Hematopoietic multipotent progenitor cell treated with erythropoietin and hydrocortisone succinate and interleukin-3 and kit ligand, for 8 days (in vitro differentiated cells): ENCODE measurements at regions not wholly inside any gene's neighbourhood (a gene's known extent, or its start where the extent isn't known, plus 50 kb on each side); places are given as distances from the start of the nearest gene placed in this dataset.
"Not testable (repeated sequence)": the region's sequence is repeated elsewhere in the genome, so short reads cannot be mapped to it uniquely, and the experiment has no call there.

Experiments
- DNase-seq: peaks from one replicate; pipeline ENCODE4 v3.0.0-alpha.2; 2015

- DNase-seq = no peak
These were observed 309.4 kb upstream of the XYLT1 start for GRCh38 chr16:17780181-17780580.

GRCh38 chr16:17777408-17777863 lies 306.7 kb upstream of the XYLT1 start:
- DNase-seq = no peak

- no peak for DNase-seq
These were observed 306.1 kb upstream of the XYLT1 start for GRCh38 chr16:17776888-17777287.

GRCh38 chr16:17776465-17776864 lies 305.7 kb upstream of the XYLT1 start:
- no peak for DNase-seq

DNA sequence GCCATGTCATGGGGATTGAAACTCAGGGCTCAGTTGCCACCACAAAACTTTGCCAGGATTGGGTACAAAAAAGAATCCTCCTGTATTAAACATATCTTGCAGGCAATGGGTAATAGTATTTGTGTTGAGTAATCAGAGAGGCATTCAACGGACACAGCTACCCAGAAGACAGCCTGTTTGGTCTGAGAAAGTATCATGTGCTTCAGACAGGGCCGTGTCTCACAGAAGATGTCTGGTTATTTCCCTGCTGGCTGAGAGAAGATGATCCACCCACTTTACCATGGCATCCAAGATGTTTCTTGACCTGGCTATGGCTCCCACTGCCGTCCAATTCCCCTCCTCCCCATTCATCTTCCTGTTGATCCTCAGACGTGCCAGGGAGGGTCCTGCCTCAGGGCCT lies 304.3 kb upstream of the XYLT1 start:
- DNase-seq = no peak

DNA sequence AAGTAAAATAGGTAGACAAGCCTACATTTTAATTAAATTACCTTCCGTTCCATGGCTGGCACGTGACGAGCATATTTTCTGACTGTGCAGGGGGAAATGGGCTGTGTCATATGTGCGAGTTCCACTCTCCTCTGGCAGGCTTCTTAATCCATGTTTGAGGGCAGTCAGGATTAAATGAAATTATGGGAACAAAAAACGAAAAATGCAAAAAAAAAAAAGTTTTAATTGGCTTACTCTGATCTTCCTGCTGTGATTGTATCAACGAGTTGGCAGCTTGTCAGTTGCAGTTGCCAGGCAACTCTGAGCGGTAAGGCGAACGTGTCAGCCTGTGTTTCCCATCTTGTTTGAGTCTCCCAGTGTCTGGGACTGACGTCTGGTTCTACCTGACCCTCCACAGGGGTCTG lies 302.9 kb upstream of the XYLT1 start:
- no peak for DNase-seq

DNA sequence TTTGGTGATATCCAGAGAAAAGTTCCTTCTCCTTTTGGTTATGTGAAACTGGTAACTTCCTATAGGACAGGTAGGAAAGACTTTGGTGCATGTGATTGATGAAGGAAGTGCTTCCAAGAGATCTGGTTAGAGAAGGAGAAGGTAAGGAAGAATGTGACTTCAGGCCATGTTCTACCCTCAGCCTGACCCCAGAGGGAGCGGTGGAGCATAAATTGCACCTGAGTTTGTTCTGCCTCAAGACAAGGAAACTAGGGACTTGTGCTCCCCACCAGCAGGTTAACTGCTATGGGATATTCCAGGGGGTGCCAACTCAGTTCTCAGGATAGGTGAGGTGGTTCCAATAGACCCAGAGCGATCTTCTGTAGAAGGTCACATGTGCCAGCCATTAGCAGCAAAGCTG lies 299.3 kb upstream of the XYLT1 start:
- no peak for DNase-seq

DNA sequence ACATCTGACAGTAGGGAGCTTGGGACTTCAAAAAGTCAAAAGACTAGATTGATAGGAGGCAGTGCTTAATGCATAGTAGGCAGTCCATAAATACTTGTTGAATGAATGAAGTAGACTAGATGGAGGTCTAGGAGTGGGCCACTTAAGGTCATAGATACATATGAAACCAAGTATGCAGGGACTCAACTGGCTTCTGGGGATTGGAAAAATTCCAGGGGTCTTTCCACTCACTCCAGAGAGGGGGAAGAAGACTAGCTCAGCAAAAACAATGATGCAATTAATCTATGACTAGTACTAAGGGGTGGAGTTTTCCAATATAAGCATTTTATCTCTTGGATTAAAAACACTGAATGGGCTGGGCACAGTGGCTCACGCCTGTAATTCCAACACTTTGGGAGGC lies 298.3 kb upstream of the XYLT1 start:
- DNase-seq = no peak

GRCh38 chr16:17768257-17768656 lies 297.5 kb upstream of the XYLT1 start:
- no peak for DNase-seq

- DNase-seq = no peak
These were observed 295.3 kb upstream of the XYLT1 start for GRCh38 chr16:17766012-17766411.

- DNase-seq = no peak
These were observed 289.0 kb upstream of the XYLT1 start for GRCh38 chr16:17759451-17760390.

DNA sequence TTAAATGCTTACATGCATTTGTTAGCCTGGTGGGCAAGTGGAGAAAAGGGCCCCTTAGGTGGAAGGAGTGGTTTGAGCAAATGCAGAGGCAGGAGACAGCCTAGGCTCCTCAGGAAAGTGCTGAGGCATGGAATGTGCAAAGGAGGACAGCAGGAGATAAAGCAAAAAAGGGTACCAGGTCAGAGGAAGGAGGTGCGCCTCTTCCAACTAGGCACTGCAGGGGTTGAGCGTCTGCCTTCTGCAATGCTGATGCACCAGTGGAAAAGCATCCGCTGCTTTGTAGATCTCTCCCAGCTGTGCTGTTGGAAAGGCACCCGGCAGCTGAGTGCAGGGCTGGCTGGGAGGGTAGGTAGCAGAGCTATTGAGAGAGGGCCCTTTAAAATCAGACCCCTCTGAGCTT lies 287.0 kb upstream of the XYLT1 start:
- DNase-seq = no peak

DNA sequence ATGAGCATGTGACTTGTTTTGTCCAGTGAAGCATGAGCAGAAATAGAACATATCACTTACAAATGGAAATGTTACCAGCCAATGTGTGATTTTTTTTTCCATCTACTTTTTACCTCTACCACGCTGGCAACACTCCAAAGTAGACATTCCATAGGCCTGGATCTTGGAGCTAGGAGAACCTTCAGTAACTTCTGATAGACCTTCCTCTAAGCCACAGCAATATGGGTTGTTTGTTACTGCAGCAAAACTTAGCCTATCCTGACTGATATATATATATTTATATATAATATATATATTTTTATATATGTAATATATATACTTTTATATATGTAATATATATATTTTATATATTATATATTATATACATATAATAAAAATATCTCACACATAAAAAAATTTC lies 284.4 kb upstream of the XYLT1 start:
- no peak for DNase-seq

- DNase-seq = no peak
These were observed 282.7 kb upstream of the XYLT1 start for GRCh38 chr16:17753434-17753833.

DNA sequence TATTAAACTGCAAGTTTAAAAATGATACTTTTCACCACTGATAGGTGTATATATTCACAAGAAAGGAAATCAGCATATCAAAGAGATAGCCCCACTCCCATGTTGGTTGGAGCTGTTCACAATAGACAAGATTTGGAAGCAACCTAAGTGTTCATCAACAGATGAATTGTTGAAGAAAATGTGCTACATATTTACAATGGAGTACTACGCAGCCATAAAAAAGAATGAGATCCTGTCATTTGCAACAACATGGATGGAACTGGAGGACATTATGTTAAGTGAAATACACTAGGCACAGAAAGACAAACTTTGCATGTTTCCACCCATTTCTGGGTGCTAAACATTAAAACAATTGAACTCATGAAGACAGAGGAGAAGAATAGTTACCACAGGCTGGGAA lies 278.9 kb upstream of the XYLT1 start:
- no peak for DNase-seq

GRCh38 chr16:17748044-17748719 lies 277.4 kb upstream of the XYLT1 start:
- no peak for DNase-seq

- no peak for DNase-seq
These were observed 276.5 kb upstream of the XYLT1 start for GRCh38 chr16:17747081-17747756.

- DNase-seq = no peak
These were observed 274.3 kb upstream of the XYLT1 start for GRCh38 chr16:17744921-17745572.

- no peak for DNase-seq
These were observed 272.8 kb upstream of the XYLT1 start for GRCh38 chr16:17743578-17743977.

GRCh38 chr16:17743158-17743557 lies 272.4 kb upstream of the XYLT1 start:
- DNase-seq = no peak

DNA sequence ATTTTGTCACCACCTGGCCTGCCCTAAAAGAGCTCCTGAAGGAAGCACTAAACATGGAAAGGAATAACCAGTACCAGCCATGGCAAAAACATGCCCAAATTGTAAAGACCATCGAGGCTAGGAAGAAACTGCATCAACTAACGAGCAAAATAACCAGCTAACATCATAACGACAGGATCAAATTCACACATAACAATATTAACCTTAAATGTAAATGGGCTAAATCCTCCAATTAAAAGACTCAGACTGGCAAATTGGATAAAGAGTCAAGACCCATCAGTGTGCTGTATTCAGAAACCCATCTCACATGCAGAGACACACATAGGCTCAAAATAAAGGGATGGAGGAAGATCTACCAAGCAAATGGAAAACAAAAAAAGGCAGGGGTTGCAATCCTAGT lies 264.3 kb upstream of the XYLT1 start:
- DNase-seq = not testable (repeated sequence)

DNA sequence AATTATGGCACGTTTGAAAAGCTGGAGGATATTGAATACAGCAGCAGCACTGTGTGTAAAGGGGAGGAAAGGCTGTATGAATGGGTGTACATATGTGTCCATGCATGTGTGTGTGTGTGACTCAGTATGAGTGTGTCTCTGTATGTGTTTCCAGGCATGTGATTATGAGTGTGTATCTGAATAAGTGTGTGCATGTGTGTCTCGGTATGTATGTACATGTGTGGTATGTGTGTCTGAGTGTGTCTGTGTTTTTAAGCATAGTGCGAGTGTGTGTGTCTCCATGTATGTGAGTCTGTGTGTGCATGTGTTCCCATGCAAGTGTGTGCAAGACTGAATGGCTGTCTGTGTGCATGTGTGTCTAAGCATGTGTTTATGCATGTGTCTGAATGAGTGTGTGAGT lies 259.1 kb upstream of the XYLT1 start:
- no peak for DNase-seq

DNA sequence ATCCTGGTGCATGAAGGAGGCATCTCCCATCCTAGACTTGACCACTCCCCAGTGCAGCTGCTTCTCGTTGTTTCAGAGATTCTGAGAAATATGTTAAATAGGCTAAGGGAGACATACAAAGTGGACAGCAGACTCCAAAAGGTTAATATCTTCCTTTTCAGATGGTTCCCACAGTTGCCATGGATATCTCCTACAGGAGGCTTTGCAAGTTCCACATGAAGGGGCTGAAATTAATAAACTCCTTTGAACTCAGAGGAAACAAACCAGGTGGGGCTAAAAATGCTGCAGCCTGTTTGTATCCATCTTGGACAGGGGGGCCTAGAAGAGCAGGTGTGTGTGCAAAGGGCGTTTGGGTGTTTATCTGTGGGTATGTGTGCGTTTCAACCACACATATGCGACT lies 257.4 kb upstream of the XYLT1 start:
- DNase-seq = no peak
